ENCODE measurements at regions not wholly inside any gene's neighbourhood (a gene's known extent, or its start where the extent isn't known, plus 50 kb on each side); places are given as distances from the start of the nearest gene placed in this dataset.

GRCh38 chr2:103335403-103335802, 573.6 kb downstream of the TMEM182 start:
- Histone ChIP-seq H3K27me3 (no peaks in the 10 kb centered on the region), H3K36me3 (no peaks in the 10 kb centered on the region), H3K9me3 (no peaks in the 10 kb centered on the region), H3K4me1 (no peaks in the 10 kb centered on the region), H3K4me3 (no peak overlapping the region), H3K27ac (no peak overlapping the region)
- no peak for DNase-seq (ENCODE audit: low spot score in 2 of 2)
- intact Hi-C loops (cut with DNase I; ENCODE audit: low total_unique reads), result no loop called here
- TF ChIP-seq POLR2AphosphoS5 (IDR thresholded peaks at IDR 0.05) (no peak), CTCF (IDR thresholded peaks at IDR 0.05) (no peak), POLR2A (IDR thresholded peaks at IDR 0.05) (no peak)

DNA sequence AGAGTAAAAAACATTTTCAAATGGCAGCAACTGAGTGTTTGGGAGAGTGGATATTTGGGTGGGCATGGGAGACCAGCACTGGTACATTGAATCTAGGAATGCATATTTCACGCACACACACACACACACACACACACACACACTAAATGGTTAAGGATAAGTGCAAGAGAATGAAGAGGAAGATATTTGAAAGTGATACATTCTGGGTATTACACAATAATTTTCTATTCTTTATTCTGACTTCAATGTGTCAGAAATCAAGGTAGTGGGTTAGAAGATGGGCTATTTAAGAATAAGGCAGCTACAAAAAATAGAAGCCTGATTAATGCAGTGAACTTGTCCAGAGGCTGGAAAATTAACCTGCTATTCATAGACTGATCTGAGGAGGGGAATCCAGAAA, 577.0 kb downstream of the TMEM182 start:
- no peak overlapping the region for H3K4me3 ChIP-seq

GRCh38 chr2:103346780-103347179, 584.9 kb downstream of the TMEM182 start:
- Histone ChIP-seq H3K4me1 (no peaks in the 10 kb centered on the region), H3K27ac (no peak overlapping the region), H3K4me3 (no peak overlapping the region), H3K36me3 (no peaks in the 10 kb centered on the region), H3K9me3 (peaks cover 0 to 4% of the 10 kb centered on the region in 2 donors), H3K27me3 (no peaks in the 10 kb centered on the region)
- intact Hi-C loops (cut with DNase I; ENCODE audit: low total_unique reads), result no loop called here
- no peak for DNase-seq (ENCODE audit: low spot score in 2 of 2)
- TF ChIP-seq POLR2A (IDR thresholded peaks at IDR 0.05) (no peak), CTCF (IDR thresholded peaks at IDR 0.05) (no peak), POLR2AphosphoS5 (IDR thresholded peaks at IDR 0.05) (no peak)

More for the DNA sequence above, 577.0 kb downstream of the TMEM182 start:
- TF ChIP-seq CTCF (IDR thresholded peaks at IDR 0.05), result no peak
- no peak for TF ChIP-seq POLR2AphosphoS5 (IDR thresholded peaks at IDR 0.05)
- no peak for TF ChIP-seq POLR2A (IDR thresholded peaks at IDR 0.05)
- no peak overlapping the region for H3K27ac ChIP-seq
- H3K36me3 ChIP-seq, result no peaks in the 10 kb centered on the region
- intact Hi-C loops (cut with DNase I; ENCODE audit: low total_unique reads), result no loop called here
- H3K9me3 ChIP-seq, result peaks cover 0 to 4% of the 10 kb centered on the region in 2 donors
- H3K27me3 ChIP-seq, result no peaks in the 10 kb centered on the region
- no peaks in the 10 kb centered on the region for H3K4me1 ChIP-seq
- no peak for DNase-seq (ENCODE audit: low spot score in 2 of 2)

GRCh38 chr2:103353774-103354173, 591.9 kb downstream of the TMEM182 start:
- no peaks in the 10 kb centered on the region for H3K9me3 ChIP-seq
- H3K4me3 ChIP-seq, result no peak overlapping the region
- no peaks in the 10 kb centered on the region for H3K27me3 ChIP-seq
- no peaks in the 10 kb centered on the region for H3K36me3 ChIP-seq
- DNase-seq (ENCODE audit: low spot score in 2 of 2), result no peak
- H3K4me1 ChIP-seq, result no peaks in the 10 kb centered on the region
- no peak for TF ChIP-seq POLR2AphosphoS5 (IDR thresholded peaks at IDR 0.05)
- no peak for TF ChIP-seq POLR2A (IDR thresholded peaks at IDR 0.05)
- no peak for TF ChIP-seq CTCF (IDR thresholded peaks at IDR 0.05)
- no peak overlapping the region for H3K27ac ChIP-seq
- intact Hi-C loops (cut with DNase I; ENCODE audit: low total_unique reads), result no loop called here

GRCh38 chr2:103355287-103355686, 593.5 kb downstream of the TMEM182 start:
- intact Hi-C loops (cut with DNase I; ENCODE audit: low total_unique reads), result no loop called here
- Histone ChIP-seq H3K9me3 (no peaks in the 10 kb centered on the region), H3K4me1 (no peaks in the 10 kb centered on the region), H3K36me3 (no peaks in the 10 kb centered on the region), H3K27ac (no peak overlapping the region), H3K27me3 (no peaks in the 10 kb centered on the region), H3K4me3 (no peak overlapping the region)
- no peak for DNase-seq (ENCODE audit: low spot score in 2 of 2)
- TF ChIP-seq CTCF (IDR thresholded peaks at IDR 0.05), result no peak
- TF ChIP-seq POLR2A (IDR thresholded peaks at IDR 0.05), result no peak
- TF ChIP-seq POLR2AphosphoS5 (IDR thresholded peaks at IDR 0.05), result no peak
